ENCODE measurements at regions not wholly inside any gene's neighbourhood (a gene's known extent, or its start where the extent isn't known, plus 50 kb on each side); places are given as distances from the start of the nearest gene placed in this dataset.

DNA sequence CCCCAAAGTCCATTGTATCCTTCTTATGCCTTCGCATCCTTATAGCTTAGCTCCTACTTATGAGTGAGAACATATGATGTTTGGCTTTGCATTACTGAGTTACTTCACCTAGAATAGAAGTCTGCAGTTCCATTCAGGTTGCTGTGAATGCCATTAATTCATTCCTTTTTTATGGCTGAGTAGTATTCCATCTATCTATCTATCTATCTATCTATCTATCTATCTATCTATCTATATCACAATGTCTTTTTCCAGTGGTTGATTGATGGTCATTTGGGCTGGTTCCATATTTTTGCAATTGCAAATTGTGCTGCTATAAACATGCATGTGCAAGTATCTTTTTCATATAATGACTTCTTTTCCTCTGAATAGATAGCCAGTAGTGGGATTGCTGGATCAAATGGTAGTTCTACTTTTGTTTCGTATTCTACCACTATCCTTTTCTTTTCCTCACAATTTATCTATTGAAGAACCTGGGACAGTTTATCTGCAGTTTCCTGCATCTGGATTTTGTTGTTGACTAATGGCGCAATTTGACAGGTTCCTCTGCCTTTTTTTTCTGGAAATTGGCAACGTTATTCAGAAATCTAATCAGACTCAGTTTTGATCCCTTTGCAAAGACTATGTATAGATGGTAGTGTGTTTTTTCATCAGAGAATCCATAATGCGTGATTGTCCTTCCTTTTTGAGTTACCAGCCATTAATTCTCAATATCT, 287.2 kb downstream of the ARL4A start:
- H3K27me3 ChIP-seq (replicated peaks; ENCODE audit: insufficient read depth, low read length): no peaks in the 10 kb centered on the region
- H3K4me1 ChIP-seq (ENCODE audit: low read length): no peaks in the 10 kb centered on the region
- no peaks in the 10 kb centered on the region for H3K79me2 ChIP-seq (ENCODE audit: low read length)
- no peaks in the 10 kb centered on the region for H4K20me1 ChIP-seq (ENCODE audit: insufficient read depth, low read length)
- H3K4me3 ChIP-seq (ENCODE audit: low read length): no peak overlapping the region
- TF ChIP-seq, protein P1, sequence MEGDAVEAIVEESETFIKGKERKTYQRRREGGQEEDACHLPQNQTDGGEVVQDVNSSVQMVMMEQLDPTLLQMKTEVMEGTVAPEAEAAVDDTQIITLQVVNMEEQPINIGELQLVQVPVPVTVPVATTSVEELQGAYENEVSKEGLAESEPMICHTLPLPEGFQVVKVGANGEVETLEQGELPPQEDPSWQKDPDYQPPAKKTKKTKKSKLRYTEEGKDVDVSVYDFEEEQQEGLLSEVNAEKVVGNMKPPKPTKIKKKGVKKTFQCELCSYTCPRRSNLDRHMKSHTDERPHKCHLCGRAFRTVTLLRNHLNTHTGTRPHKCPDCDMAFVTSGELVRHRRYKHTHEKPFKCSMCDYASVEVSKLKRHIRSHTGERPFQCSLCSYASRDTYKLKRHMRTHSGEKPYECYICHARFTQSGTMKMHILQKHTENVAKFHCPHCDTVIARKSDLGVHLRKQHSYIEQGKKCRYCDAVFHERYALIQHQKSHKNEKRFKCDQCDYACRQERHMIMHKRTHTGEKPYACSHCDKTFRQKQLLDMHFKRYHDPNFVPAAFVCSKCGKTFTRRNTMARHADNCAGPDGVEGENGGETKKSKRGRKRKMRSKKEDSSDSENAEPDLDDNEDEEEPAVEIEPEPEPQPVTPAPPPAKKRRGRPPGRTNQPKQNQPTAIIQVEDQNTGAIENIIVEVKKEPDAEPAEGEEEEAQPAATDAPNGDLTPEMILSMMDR (IDR thresholded peaks at IDR 0.05; ENCODE audit: low read length): no peak
- TF ChIP-seq EZH2phosphoT487 (IDR thresholded peaks at IDR 0.05; ENCODE audit: low read length): no peak
- no peak for TF ChIP-seq EZH2 (optimal IDR thresholded peaks at IDR 0.05; ENCODE audit: low read depth, low read length)
- no peaks in the 10 kb centered on the region for H3K36me3 ChIP-seq (replicated peaks; ENCODE audit: insufficient read depth, low read length)
- H3K9ac ChIP-seq (ENCODE audit: low read length): no peak overlapping the region
- H3K27ac ChIP-seq (ENCODE audit: low read length): no peak overlapping the region
- H3K9me2 ChIP-seq (replicated peaks; ENCODE audit: insufficient read depth, low read length): no peaks in the 10 kb centered on the region
- DNase-seq: no peak
- no peak overlapping the region for H2AFZ ChIP-seq (ENCODE audit: low read length)
- H3K4me2 ChIP-seq (ENCODE audit: low read depth, low read length): no peak overlapping the region
- H3K9me3 ChIP-seq (replicated peaks; ENCODE audit: insufficient read depth, low read length): no peaks in the 10 kb centered on the region
- no peaks in the 10 kb centered on the region for H3F3A ChIP-seq (ENCODE audit: insufficient read depth, low read length)

DNA sequence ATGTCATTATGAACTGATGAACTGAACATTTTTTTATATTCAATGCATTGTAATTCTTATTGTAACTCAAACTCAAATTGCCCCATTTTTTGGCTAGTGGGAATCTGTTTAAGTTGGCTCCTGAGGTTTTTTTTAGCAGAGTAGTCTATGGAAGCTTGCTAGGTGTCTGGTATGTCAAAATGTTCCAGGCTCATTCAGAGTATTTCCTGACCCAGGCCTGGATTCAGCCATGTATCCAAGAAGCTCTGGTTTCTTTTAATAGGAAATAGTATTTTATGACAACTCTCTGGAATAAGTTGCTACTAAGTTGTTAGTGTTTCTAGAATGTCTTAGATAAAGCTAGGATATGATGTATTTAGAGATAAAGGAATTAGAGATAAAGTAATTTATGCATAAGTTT, 288.0 kb downstream of the ARL4A start:
- Histone ChIP-seq H3K27ac (ENCODE audit: low read length) (no peak overlapping the region), H3K4me2 (ENCODE audit: low read depth, low read length) (no peak overlapping the region), H3K9me3 (replicated peaks; ENCODE audit: insufficient read depth, low read length) (no peaks in the 10 kb centered on the region), H3K36me3 (replicated peaks; ENCODE audit: insufficient read depth, low read length) (no peaks in the 10 kb centered on the region), H3K27me3 (replicated peaks; ENCODE audit: insufficient read depth, low read length) (no peaks in the 10 kb centered on the region), H3K9me2 (replicated peaks; ENCODE audit: insufficient read depth, low read length) (no peaks in the 10 kb centered on the region), H3K9ac (ENCODE audit: low read length) (no peak overlapping the region), H3F3A (ENCODE audit: insufficient read depth, low read length) (no peaks in the 10 kb centered on the region), H2AFZ (ENCODE audit: low read length) (no peak overlapping the region), H3K4me1 (ENCODE audit: low read length) (no peaks in the 10 kb centered on the region), H3K79me2 (ENCODE audit: low read length) (no peaks in the 10 kb centered on the region), H4K20me1 (ENCODE audit: insufficient read depth, low read length) (no peaks in the 10 kb centered on the region), H3K4me3 (ENCODE audit: low read length) (no peak overlapping the region)
- TF ChIP-seq EZH2phosphoT487 (IDR thresholded peaks at IDR 0.05; ENCODE audit: low read length): no peak
- TF ChIP-seq, protein P1 (IDR thresholded peaks at IDR 0.05; ENCODE audit: low read length): no peak
- TF ChIP-seq EZH2 (optimal IDR thresholded peaks at IDR 0.05; ENCODE audit: low read depth, low read length): no peak
- no peak for DNase-seq

DNA sequence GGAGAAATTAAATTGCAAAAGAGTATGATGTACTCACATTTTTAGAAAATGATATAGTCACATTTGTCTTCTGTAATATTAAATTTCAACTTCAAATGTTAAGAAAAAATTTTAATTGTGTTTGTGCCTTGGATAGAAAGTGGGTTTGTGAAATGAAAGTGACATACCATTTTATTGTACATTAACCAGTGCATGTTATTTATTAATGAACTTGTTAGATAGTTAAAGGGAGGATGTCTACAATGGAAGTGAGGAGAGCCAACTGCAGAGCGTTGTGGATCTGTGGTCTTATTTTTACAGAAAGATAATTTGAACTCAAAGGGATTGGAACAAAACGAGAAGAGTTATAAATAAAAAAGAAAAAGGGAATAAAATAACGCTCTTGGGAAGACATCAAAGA, 291.7 kb downstream of the ARL4A start:
- no peak for DNase-seq
- Histone ChIP-seq H2AFZ (ENCODE audit: low read length) (no peak overlapping the region), H3K4me2 (ENCODE audit: low read depth, low read length) (no peak overlapping the region), H3K36me3 (replicated peaks; ENCODE audit: insufficient read depth, low read length) (no peaks in the 10 kb centered on the region), H3K9ac (ENCODE audit: low read length) (no peak overlapping the region), H3K4me1 (ENCODE audit: low read length) (peaks cover 4% of the 10 kb centered on the region; the same call in 1 of the 2 replicates), H3K27me3 (replicated peaks; ENCODE audit: insufficient read depth, low read length) (no peaks in the 10 kb centered on the region), H3K79me2 (ENCODE audit: low read length) (no peaks in the 10 kb centered on the region), H3K9me2 (replicated peaks; ENCODE audit: insufficient read depth, low read length) (no peaks in the 10 kb centered on the region), H3K27ac (ENCODE audit: low read length) (no peak overlapping the region), H4K20me1 (ENCODE audit: insufficient read depth, low read length) (no peaks in the 10 kb centered on the region), H3F3A (ENCODE audit: insufficient read depth, low read length) (no peaks in the 10 kb centered on the region), H3K4me3 (ENCODE audit: low read length) (no peak overlapping the region), H3K9me3 (replicated peaks; ENCODE audit: insufficient read depth, low read length) (no peaks in the 10 kb centered on the region)
- TF ChIP-seq, protein P1 (IDR thresholded peaks at IDR 0.05; ENCODE audit: low read length): no peak
- TF ChIP-seq EZH2 (optimal IDR thresholded peaks at IDR 0.05; ENCODE audit: low read depth, low read length) (no peak), EZH2phosphoT487 (IDR thresholded peaks at IDR 0.05; ENCODE audit: low read length) (no peak)
